HK-2 (cell line): ENCODE measurements at regions not wholly inside any gene's neighbourhood (a gene's known extent, or its start where the extent isn't known, plus 50 kb on each side); places are given as distances from the start of the nearest gene placed in this dataset.

ENCODE experiments used
- DNase-seq: peaks from one replicate; pipeline ENCODE4 v3.0.0-alpha.2; 2018; ENCODE audit not compliant: unreplicated experiment

GRCh38 chr16:54510685-54511221 lies 224.2 kb upstream of the IRX3 start:
- DNase-seq, result no peak

- no peak for DNase-seq
These were observed 222.9 kb upstream of the IRX3 start for GRCh38 chr16:54509456-54509855.

- DNase-seq, result no peak
These were observed 221.8 kb upstream of the IRX3 start for GRCh38 chr16:54508351-54508750.

- DNase-seq, result no peak
These were observed 220.3 kb upstream of the IRX3 start for GRCh38 chr16:54506741-54507500.

GRCh38 chr16:54506214-54506580 lies 219.6 kb upstream of the IRX3 start:
- DNase-seq, result no peak

GRCh38 chr16:54505549-54506213 lies 219.1 kb upstream of the IRX3 start:
- DNase-seq, result no peak

- no peak for DNase-seq
These were observed 217.8 kb upstream of the IRX3 start for GRCh38 chr16:54504372-54504771.

GRCh38 chr16:54503856-54504219 lies 217.3 kb upstream of the IRX3 start:
- DNase-seq, result no peak

- no peak for DNase-seq
These were observed 216.6 kb upstream of the IRX3 start for GRCh38 chr16:54503011-54503855.

GRCh38 chr16:54501797-54502196 lies 215.2 kb upstream of the IRX3 start:
- DNase-seq, result no peak

- no peak for DNase-seq
These were observed 207.0 kb upstream of the IRX3 start for GRCh38 chr16:54493594-54493993.

- no peak for DNase-seq
These were observed 206.5 kb upstream of the IRX3 start for GRCh38 chr16:54493061-54493460.

GRCh38 chr16:54490112-54490488 lies 203.5 kb upstream of the IRX3 start:
- DNase-seq, result no peak

- DNase-seq, result no peak
These were observed 202.9 kb upstream of the IRX3 start for GRCh38 chr16:54489225-54490111.

- DNase-seq, result no peak
These were observed 202.1 kb upstream of the IRX3 start for GRCh38 chr16:54488729-54489128.

- no peak for DNase-seq
These were observed 201.3 kb upstream of the IRX3 start for GRCh38 chr16:54487933-54488332.

- no peak for DNase-seq
These were observed 198.1 kb upstream of the IRX3 start for GRCh38 chr16:54484700-54485099.

GRCh38 chr16:54482892-54483574 lies 196.4 kb upstream of the IRX3 start:
- no peak for DNase-seq

- DNase-seq, result no peak
These were observed 193.8 kb upstream of the IRX3 start for GRCh38 chr16:54480429-54480828.

GRCh38 chr16:54479546-54479945 lies 193.0 kb upstream of the IRX3 start:
- no peak for DNase-seq

- no peak for DNase-seq
These were observed 191.1 kb upstream of the IRX3 start for GRCh38 chr16:54477714-54478113.
